RWPE1 (cell line): ENCODE measurements at regions not wholly inside any gene's neighbourhood (a gene's known extent, or its start where the extent isn't known, plus 50 kb on each side); places are given as distances from the start of the nearest gene placed in this dataset.

Experiments
- CTCF ChIA-PET: fragments of 350-600 bp; sonication (Branson Sonifier 250); formaldehyde crosslinking; extraction: SDS; loops from one replicate; lab custom pipeline; 2021; lab: Yijun Ruan, JAX
- POLR2A ChIA-PET: fragments of 400-600 bp; formaldehyde crosslinking; extraction: SDS; loops from one replicate; lab custom pipeline; 2020; ENCODE audit warnings: antibody characterized with exemption; ENCODE audit not compliant: low non-redundant PET; lab: Yijun Ruan, JAX
- DNase-seq: peaks from one replicate; pipeline ENCODE4 v3.0.0; 2012; ENCODE audit warnings: low spot score
- H3K27ac ChIP-seq: fragments of 450-650 bp; 2 replicates; pipeline ENCODE4 v1.5.1; 2017
- TF ChIP-seq, protein P1 (sequence below): fragments of 450-650 bp; conservative IDR thresholded peaks from 2 replicates; pipeline ENCODE4 v1.5.1; 2017; ENCODE audit warnings: low read depth, mild to moderate bottlenecking

GRCh38 chrX:25084446-25084845, 68.7 kb upstream of the ARX start:
- CTCF ChIA-PET: no interaction called here

DNA sequence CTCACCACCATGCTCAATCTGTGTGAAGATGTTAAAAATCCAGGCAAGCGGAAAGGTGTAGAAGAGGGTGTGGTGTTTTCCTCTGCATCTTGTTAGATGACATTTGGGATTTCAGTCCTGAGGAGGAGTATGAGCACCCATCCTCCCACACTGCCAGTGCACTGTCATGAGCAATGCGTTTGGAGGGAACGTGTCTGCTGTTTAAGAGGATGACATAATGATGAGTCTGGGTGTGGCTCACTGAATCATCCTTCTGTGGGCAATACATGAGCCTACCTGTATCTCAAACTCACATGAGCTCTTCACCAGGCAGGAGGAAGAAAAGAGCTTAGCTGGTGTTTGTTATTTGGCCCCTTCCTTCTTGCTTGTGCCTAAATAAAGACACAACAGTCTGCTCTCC, 67.9 kb upstream of the ARX start:
- CTCF ChIA-PET: no interaction called here
- peak; percentile 52 for DNase-seq
- H3K27ac ChIP-seq: no peak overlapping the region
- TF ChIP-seq, protein P1, sequence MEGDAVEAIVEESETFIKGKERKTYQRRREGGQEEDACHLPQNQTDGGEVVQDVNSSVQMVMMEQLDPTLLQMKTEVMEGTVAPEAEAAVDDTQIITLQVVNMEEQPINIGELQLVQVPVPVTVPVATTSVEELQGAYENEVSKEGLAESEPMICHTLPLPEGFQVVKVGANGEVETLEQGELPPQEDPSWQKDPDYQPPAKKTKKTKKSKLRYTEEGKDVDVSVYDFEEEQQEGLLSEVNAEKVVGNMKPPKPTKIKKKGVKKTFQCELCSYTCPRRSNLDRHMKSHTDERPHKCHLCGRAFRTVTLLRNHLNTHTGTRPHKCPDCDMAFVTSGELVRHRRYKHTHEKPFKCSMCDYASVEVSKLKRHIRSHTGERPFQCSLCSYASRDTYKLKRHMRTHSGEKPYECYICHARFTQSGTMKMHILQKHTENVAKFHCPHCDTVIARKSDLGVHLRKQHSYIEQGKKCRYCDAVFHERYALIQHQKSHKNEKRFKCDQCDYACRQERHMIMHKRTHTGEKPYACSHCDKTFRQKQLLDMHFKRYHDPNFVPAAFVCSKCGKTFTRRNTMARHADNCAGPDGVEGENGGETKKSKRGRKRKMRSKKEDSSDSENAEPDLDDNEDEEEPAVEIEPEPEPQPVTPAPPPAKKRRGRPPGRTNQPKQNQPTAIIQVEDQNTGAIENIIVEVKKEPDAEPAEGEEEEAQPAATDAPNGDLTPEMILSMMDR: no peak
- POLR2A ChIA-PET: no interaction called here

More at GRCh38 chrX:25084446-25084845, 68.7 kb upstream of the ARX start:
- no peak overlapping the region for H3K27ac ChIP-seq
- DNase-seq: no peak
- POLR2A ChIA-PET: no interaction called here
- TF ChIP-seq, protein P1: no peak

GRCh38 chrX:25079020-25079419, 63.3 kb upstream of the ARX start:
- TF ChIP-seq, protein P1: no peak
- ChIA-PET CTCF (interaction anchor here (0.6 kb wide), 1 partner anchor 137 kb away, joined by 3 read pairs; no protein-coding TSS in a partner anchor), POLR2A (no interaction called here)
- no peak overlapping the region for H3K27ac ChIP-seq
- DNase-seq: no peak

- DNase-seq: no peak
- TF ChIP-seq, protein P1: no peak
- ChIA-PET CTCF (no interaction called here), POLR2A (no interaction called here)
- H3K27ac ChIP-seq: no peak overlapping the region
These were observed 61.3 kb upstream of the ARX start for GRCh38 chrX:25076941-25077500.

DNA sequence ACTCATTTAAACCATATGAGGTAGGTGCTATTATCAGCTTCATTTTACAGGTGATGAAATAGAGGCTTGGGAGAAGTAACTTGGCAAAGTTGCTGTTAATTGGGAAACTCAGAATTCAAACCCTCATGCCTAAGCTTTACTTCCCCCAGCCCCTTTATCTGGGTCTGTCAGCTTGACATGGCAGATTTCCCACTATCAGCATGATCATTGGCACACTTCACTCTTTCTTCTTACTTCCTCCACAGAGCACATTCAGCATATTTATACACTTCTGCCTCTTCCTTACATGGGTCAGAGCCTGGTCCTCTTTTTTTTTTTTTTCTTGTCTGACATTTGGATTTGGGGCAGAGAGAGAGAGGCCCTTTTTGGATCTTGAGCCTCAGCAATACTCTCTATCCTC, 56.5 kb upstream of the ARX start:
- no peak for DNase-seq
- TF ChIP-seq, protein P1: no peak
- ChIA-PET POLR2A (no interaction called here), CTCF (no interaction called here)
- H3K27ac ChIP-seq: no peak overlapping the region

GRCh38 chrX:25070038-25070437, 54.3 kb upstream of the ARX start:
- H3K27ac ChIP-seq: no peak overlapping the region
- DNase-seq: no peak
- ChIA-PET CTCF (no interaction called here), POLR2A (no interaction called here)
- TF ChIP-seq, protein P1: no peak
